Ovary (tissue), 7 donors: ENCODE measurements at regions not wholly inside any gene's neighbourhood (a gene's known extent, or its start where the extent isn't known, plus 50 kb on each side); places are given as distances from the start of the nearest gene placed in this dataset.

Experiments
- DNase-seq, 5 donors: peaks; one replicate each; pipeline ENCODE4 v3.0.0-alpha.2; 2019 to 2020
- H3K27ac ChIP-seq, 2 donors: fragments of 200-600 bp; one replicate each; pipeline versions ENCODE4 v1.5.1 to v1.8.0; 2019 to 2022
- H3K27me3 ChIP-seq: fragments of 200-600 bp; one replicate; pipeline ENCODE4 v1.8.0; 2022
- H3K36me3 ChIP-seq: fragments of 200-600 bp; sonication (generic); one replicate; pipeline ENCODE4 v1.5.1; 2019
- H3K4me1 ChIP-seq: one replicate; pipeline ENCODE4 v1.8.1; 2013; ENCODE audit warnings: mild to moderate bottlenecking, moderate library complexity; ENCODE audit not compliant: insufficient read depth
- H3K4me3 ChIP-seq: fragments of 200-600 bp; sonication (generic); one replicate; pipeline ENCODE4 v1.5.1; 2017
- H3K9me3 ChIP-seq, 2 donors: fragments of 200-600 bp in 1 of 2; sonication (generic) in 1 of 2; one replicate each; pipeline versions ENCODE4 v1.5.1 to v1.8.1; 2013 to 2019; ENCODE audit warnings: mild to moderate bottlenecking in 1 of 2, moderate library complexity in 1 of 2
- EP300 ChIP-seq: sonication (generic); formaldehyde crosslinking; IDR thresholded peaks from one replicate; pipeline ENCODE4 v1.6.1; 2017; ENCODE audit warnings: antibody characterized with exemption
- POLR2A ChIP-seq: fragments of 450-650 bp; IDR thresholded peaks from one replicate; pipeline ENCODE4 v1.6.1; 2017; ENCODE audit warnings: antibody characterized with exemption, mild to moderate bottlenecking, moderate library complexity
- WGBS, 3 donors: extraction: QIAGEN DNeasy Blood & Tissue Kit in 1 of 3; methylation state at CpG; one replicate each; pipeline versions ENCODE4 v1.1.5 to v1.1.7; 2013 to 2017; 5-methylcytosine and 5-hydroxymethylcytosine counted together
- intact Hi-C, 4 donors: fragments of 100-400 bp; cut with DNase I; formaldehyde crosslinking; loops; one replicate each; pipeline versions ENCODE4 v1.11.0 to v1.15.1; 2022 to 2023
- TF ChIP-seq, protein P1 (sequence below), 3 donors: fragments of 450-650 bp in 2 of 3; fragments of 200-600 bp in 1 of 3; IDR thresholded peaks; one replicate each; pipeline versions ENCODE4 v1.5.1 to v1.8.0; 2016 to 2022; ENCODE audit warnings: antibody characterized with exemption in 3 of 3, mild to moderate bottlenecking in 1 of 3
- donor health status: DM: no; HTN: no; CAD: no; lungs with moderate emphysema.
- donor health status: DM: no; HTN: no; CAD: no.
- donor health status: Bipolar disorder and iron deficiency.
- donor health status: DM: no; HTN: no; CAD: no.
- donor health status: DM: yes; HTN: yes; CAD: no.

DNA sequence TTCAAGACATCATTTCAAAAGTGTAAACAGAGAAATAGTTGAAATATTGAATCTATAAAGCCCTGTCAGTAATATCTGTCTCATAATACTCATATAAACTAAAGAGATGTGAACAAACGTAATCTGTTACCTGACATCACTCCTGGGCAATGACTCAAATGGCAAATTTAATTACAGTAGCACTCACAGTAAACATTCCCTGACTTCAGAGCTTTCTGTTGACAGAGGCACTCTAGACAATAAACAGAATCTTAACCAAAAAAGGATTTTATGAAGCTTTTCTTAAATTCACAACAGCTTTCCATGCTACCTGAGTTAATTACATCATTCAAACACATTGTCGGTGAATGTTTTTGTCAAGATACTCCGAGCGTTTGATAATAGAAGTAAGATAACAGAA, 128.1 kb upstream of the PDE1A start:
- no peak overlapping the region for H3K27ac ChIP-seq
- H3K9me3 ChIP-seq: no peaks in the 10 kb centered on the region
- no peaks in the 10 kb centered on the region for H3K4me1 ChIP-seq
- H3K27me3 ChIP-seq: no peaks in the 10 kb centered on the region
- no peaks in the 10 kb centered on the region for H3K36me3 ChIP-seq
- 79 to 82% (median 79%) methylated on average over 4 of the region's 4 CpGs for WGBS, 3 donors
- no peak overlapping the region for H3K4me3 ChIP-seq
- no peak for DNase-seq
- TF ChIP-seq, protein P1, sequence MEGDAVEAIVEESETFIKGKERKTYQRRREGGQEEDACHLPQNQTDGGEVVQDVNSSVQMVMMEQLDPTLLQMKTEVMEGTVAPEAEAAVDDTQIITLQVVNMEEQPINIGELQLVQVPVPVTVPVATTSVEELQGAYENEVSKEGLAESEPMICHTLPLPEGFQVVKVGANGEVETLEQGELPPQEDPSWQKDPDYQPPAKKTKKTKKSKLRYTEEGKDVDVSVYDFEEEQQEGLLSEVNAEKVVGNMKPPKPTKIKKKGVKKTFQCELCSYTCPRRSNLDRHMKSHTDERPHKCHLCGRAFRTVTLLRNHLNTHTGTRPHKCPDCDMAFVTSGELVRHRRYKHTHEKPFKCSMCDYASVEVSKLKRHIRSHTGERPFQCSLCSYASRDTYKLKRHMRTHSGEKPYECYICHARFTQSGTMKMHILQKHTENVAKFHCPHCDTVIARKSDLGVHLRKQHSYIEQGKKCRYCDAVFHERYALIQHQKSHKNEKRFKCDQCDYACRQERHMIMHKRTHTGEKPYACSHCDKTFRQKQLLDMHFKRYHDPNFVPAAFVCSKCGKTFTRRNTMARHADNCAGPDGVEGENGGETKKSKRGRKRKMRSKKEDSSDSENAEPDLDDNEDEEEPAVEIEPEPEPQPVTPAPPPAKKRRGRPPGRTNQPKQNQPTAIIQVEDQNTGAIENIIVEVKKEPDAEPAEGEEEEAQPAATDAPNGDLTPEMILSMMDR (IDR thresholded peaks at IDR 0.05): no peak
- no peak for TF ChIP-seq POLR2A
- TF ChIP-seq EP300: no peak
- intact Hi-C loops: no loop called here

DNA sequence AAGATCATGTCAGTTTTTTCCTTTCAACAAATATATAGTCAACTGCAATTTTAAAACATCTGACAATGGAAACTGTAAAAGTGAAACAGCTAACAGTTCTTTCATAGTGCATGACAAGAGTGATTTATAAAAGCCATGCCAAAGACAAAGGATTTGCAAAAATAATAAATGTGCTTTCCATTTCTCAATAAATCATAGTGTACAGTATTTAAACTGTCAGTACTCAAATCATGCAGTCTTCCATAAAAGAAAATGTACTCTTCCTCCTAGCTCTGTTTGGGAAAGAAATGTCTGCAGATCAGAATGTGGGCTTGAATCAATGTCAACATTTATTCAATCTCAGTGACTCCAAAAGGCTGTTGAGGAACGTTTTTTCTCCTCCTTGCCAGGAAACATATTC, 131.7 kb upstream of the PDE1A start:
- Histone ChIP-seq H3K4me3 (no peak overlapping the region), H3K9me3 (no peaks in the 10 kb centered on the region), H3K27ac (no peak overlapping the region), H3K36me3 (no peaks in the 10 kb centered on the region), H3K4me1 (no peaks in the 10 kb centered on the region), H3K27me3 (no peaks in the 10 kb centered on the region)
- no peak for TF ChIP-seq POLR2A
- TF ChIP-seq, protein P1 (IDR thresholded peaks at IDR 0.05): no peak
- no peak for TF ChIP-seq EP300
- intact Hi-C loops: no loop called here
- no peak for DNase-seq
- WGBS, 3 donors: 0 to 2% (median 1%) methylated on average over 1 of the region's 1 CpG

DNA sequence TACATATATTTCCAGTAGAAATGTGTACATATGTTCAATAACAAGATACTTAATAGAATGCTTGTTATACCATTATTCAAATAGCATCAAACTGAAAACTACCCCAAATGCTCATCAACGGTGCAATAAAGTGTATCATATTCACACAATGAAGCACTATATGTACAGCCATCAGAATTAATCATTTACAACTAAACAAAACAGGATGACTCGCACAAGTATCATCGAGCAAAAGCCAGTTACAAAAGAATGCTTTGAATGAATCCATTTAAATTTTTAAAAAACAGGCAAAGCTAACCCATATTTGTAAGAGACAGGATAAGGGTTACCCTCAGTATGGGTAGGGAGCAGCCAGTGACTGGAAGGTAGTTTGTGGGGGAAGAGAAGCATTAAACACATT, 132.8 kb upstream of the PDE1A start:
- no peaks in the 10 kb centered on the region for H3K4me1 ChIP-seq
- 84 to 92% (median 86%) methylated on average over 3 of the region's 3 CpGs for WGBS, 3 donors
- H3K27me3 ChIP-seq: no peaks in the 10 kb centered on the region
- H3K4me3 ChIP-seq: no peak overlapping the region
- intact Hi-C loops: no loop called here
- TF ChIP-seq, protein P1 (IDR thresholded peaks at IDR 0.05): no peak
- TF ChIP-seq EP300 (no peak), POLR2A (no peak)
- no peaks in the 10 kb centered on the region for H3K36me3 ChIP-seq
- no peak for DNase-seq
- no peak overlapping the region for H3K27ac ChIP-seq
- no peaks in the 10 kb centered on the region for H3K9me3 ChIP-seq

DNA sequence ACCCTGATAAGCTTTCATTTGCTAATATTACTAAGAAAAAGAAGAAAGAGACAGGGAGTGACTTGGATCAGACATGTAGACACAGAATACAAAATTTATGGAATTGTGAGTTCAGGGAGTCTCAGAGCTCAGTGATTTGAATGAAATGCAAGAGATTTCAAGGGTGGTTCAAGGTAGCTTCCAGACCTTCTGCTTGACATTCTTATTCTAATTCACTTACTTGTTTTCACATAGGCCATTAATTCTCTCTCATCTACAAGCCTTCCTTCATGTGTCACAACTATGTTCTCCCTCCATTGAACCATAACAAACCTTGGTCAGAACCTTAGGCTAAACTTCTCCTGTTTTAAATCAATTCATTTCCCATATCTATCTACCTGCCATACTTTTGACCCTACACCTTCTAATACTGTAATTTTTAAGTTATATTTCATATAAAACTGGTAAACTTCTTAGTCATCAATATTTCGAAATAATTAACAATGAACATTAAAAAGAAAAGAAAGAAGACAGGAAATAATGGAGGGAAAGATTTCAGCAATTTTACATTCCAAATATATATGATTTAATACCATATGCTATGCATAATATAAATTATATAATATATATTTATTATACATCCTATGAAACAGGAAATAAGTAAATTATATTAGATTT, 139.2 kb upstream of the PDE1A start:
- H3K27ac ChIP-seq: no peak overlapping the region
- no peaks in the 10 kb centered on the region for H3K4me1 ChIP-seq
- intact Hi-C loops: no loop called here
- no peaks in the 10 kb centered on the region for H3K9me3 ChIP-seq
- 92 to 94% (median 94%) methylated on average over 1 of the region's 1 CpG for WGBS, 3 donors
- TF ChIP-seq, protein P1 (IDR thresholded peaks at IDR 0.05): no peak
- no peak for TF ChIP-seq POLR2A
- TF ChIP-seq EP300: no peak
- H3K4me3 ChIP-seq: no peak overlapping the region
- H3K36me3 ChIP-seq: no peaks in the 10 kb centered on the region
- DNase-seq: no peak
- no peaks in the 10 kb centered on the region for H3K27me3 ChIP-seq
